Esophagus squamous epithelium (tissue), 4 donors: ENCODE measurements at regions not wholly inside any gene's neighbourhood (a gene's known extent, or its start where the extent isn't known, plus 50 kb on each side); places are given as distances from the start of the nearest gene placed in this dataset.

Experiments
- POLR2A ChIP-seq, 4 donors: fragments of 450-650 bp; IDR thresholded peaks; one replicate each; pipeline ENCODE4 v1.6.1; 2017; ENCODE audit warnings: antibody characterized with exemption in 4 of 4, mild to moderate bottlenecking in 4 of 4, moderate library complexity in 3 of 4
- TF ChIP-seq, protein P1 (sequence below), 6 experiments: fragments of 450-650 bp in 4 of 6; fragments of 200-600 bp in 2 of 6; sonication (generic) in 2 of 6; IDR thresholded peaks; one replicate each; pipeline ENCODE4 v1.5.1; 2016 to 2019; ENCODE audit warnings: antibody characterized with exemption in 6 of 6, mild to moderate bottlenecking in 4 of 6, moderate library complexity in 4 of 6

DNA sequence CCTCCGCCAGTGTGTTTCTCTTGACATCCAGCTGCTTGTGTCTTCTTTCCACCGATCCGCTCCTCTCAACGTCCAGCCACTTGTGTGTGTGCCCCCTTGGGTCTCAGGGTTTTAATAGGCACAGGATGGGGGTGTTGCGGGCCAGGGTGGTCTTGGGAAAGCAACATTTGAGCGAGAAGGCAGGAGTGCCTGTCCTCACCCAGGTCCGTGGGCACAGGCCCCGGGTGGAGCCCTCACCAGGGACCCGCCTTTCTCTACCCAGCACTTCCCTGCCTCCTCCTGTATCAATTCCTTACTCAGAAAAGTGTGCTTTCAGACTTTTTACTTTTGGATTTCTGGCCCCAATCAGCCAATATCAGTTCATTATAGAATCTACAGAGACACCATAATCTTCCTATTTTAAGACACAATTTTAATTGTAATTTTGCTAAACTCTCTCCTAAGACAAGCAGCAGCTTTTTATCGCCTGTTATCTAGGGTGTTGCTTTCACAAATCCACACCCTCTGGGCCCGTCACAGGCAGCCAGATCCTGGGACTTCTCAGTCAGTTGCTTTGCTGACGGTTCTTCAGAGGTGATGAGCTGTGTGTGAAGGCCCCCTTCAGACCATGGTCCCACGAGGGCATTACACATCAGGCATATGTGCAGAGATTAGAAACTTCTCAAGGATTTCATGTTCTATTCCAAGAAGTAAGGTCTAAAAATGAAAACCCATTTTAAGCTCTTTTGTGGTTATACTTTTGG is 96.0 kb upstream of the FHL2 start:
- TF ChIP-seq, protein P1, sequence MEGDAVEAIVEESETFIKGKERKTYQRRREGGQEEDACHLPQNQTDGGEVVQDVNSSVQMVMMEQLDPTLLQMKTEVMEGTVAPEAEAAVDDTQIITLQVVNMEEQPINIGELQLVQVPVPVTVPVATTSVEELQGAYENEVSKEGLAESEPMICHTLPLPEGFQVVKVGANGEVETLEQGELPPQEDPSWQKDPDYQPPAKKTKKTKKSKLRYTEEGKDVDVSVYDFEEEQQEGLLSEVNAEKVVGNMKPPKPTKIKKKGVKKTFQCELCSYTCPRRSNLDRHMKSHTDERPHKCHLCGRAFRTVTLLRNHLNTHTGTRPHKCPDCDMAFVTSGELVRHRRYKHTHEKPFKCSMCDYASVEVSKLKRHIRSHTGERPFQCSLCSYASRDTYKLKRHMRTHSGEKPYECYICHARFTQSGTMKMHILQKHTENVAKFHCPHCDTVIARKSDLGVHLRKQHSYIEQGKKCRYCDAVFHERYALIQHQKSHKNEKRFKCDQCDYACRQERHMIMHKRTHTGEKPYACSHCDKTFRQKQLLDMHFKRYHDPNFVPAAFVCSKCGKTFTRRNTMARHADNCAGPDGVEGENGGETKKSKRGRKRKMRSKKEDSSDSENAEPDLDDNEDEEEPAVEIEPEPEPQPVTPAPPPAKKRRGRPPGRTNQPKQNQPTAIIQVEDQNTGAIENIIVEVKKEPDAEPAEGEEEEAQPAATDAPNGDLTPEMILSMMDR (IDR thresholded peaks at IDR 0.05), result no peak
- TF ChIP-seq POLR2A (IDR thresholded peaks at IDR 0.05), result no peak
